K562 (cell line): ENCODE measurements at regions not wholly inside any gene's neighbourhood (a gene's known extent, or its start where the extent isn't known, plus 50 kb on each side); places are given as distances from the start of the nearest gene placed in this dataset.
"Not testable (repeated sequence)": the region's sequence is repeated elsewhere in the genome, so short reads cannot be mapped to it uniquely, and the experiment has no call there.

ENCODE experiments used
- ATAC-seq: fragments of 200-7000 bp; cut with Tn5 transposase; 3 replicates; pipeline ENCODE4 v1.9.1; 2020; ENCODE audit warnings: moderate library complexity
- BruUV-seq: library from RNA; stranded (reverse); fragments of 400-500 nt; replicated peaks from 2 replicates; lab custom pipeline; 2021; lab: Mats Ljungman, UMichigan
- CTCF ChIA-PET: fragments of 300-600 bp; formaldehyde crosslinking; extraction: SDS; loops from one replicate; lab custom pipeline; 2021; ENCODE audit warnings: low intra/inter-chr PET ratio; lab: Yijun Ruan, JAX
- POLR2A ChIA-PET: fragments of 300-600, 350-650 bp; sonication (Branson Sonifier 250); formaldehyde crosslinking; extraction: SDS; loops from one replicate; lab custom pipeline; 2021; ENCODE audit warnings: antibody characterized with exemption, inconsistent platforms; lab: Yijun Ruan, JAX
- DNase-seq, 4 experiments: peaks; one replicate each; pipeline versions ENCODE4 v3.0.0 to v3.0.0-alpha.2; 2011 to 2018; ENCODE audit warnings: low spot score in 3 of 4, mixed read lengths in 3 of 4; ENCODE audit errors: extremely low read depth in 1 of 4
- FAIRE-seq: peaks from 2 replicates; lab custom pipeline; 2011; peaks lifted over from hg19 to GRCh38; lab: Jason Lieb, UNC
- H2AFZ ChIP-seq: 2 replicates; pipeline ENCODE4 v1.6.0; 2011; ENCODE audit warnings: low read depth, low read length, control low read depth, inconsistent platforms
- H3K27ac ChIP-seq: fragments of 200-600 bp; 3 replicates; pipeline ENCODE4 v1.8.0; 2011; ENCODE audit warnings: low read depth, mild to moderate bottlenecking, control low read depth, inconsistent platforms, low read length, moderate library complexity, mixed read lengths; ENCODE audit errors: extremely low read depth
- H3K27me3 ChIP-seq, 2 experiments: fragments of 300-600 bp in 1 of 2; 2 replicates in 1 of 2; 3 replicates in 1 of 2; pipeline versions ENCODE4 v1.6.0 to v1.8.0; 2011; ENCODE audit warnings: inconsistent platforms in 2 of 2, low read length in 2 of 2, mild to moderate bottlenecking in 1 of 2, mixed read lengths in 1 of 2, moderate library complexity in 1 of 2; ENCODE audit not compliant: control insufficient read depth in 2 of 2, insufficient read depth in 2 of 2
- H3K36me3 ChIP-seq: fragments of 300-600 bp; 3 replicates; pipeline ENCODE4 v1.8.0; 2011; ENCODE audit warnings: mild to moderate bottlenecking, low read length, inconsistent platforms; ENCODE audit not compliant: control insufficient read depth, insufficient read depth
- H3K4me1 ChIP-seq, 2 experiments: fragments of 200-600 bp in 1 of 2; replicated peaks in 1 of 2; 2 replicates in 1 of 2; 3 replicates in 1 of 2; pipeline versions ENCODE4 v1.5.1 to v1.8.0; 2011; ENCODE audit warnings: inconsistent platforms in 2 of 2, low read length in 2 of 2, mild to moderate bottlenecking in 1 of 2, mixed read lengths in 1 of 2, moderate library complexity in 1 of 2; ENCODE audit not compliant: control insufficient read depth in 2 of 2, insufficient read depth in 2 of 2
- H3K4me2 ChIP-seq: 2 replicates; pipeline ENCODE4 v1.6.1; 2011; ENCODE audit warnings: low read length, control low read depth, inconsistent platforms, mixed read lengths; ENCODE audit not compliant: insufficient read depth
- H3K4me3 ChIP-seq: fragments of 200-600 bp; sonication (generic), shearing (Covaris generic); 2 replicates; pipeline ENCODE4 v1.5.1; 2016; ENCODE audit warnings: control low read depth, inconsistent platforms
- H3K79me2 ChIP-seq: fragments of 200-600 bp; 3 replicates; pipeline ENCODE4 v1.8.0; 2011; ENCODE audit warnings: low read length, inconsistent platforms; ENCODE audit not compliant: control insufficient read depth, insufficient read depth
- H3K9ac ChIP-seq, 2 experiments: 2 replicates each; pipeline versions ENCODE4 v1.6.0 to v1.6.1; 2011; ENCODE audit warnings: low read depth in 2 of 2, low read length in 2 of 2, control low read depth in 1 of 2, inconsistent platforms in 1 of 2, mild to moderate bottlenecking in 1 of 2, mixed read lengths in 1 of 2; ENCODE audit not compliant: insufficient read depth in 1 of 2
- H3K9me1 ChIP-seq: one replicate; pipeline ENCODE4 v1.6.0; 2011; ENCODE audit warnings: inconsistent platforms, mild to moderate bottlenecking, low read length, moderate library complexity; ENCODE audit not compliant: control insufficient read depth, insufficient read depth
- H3K9me3 ChIP-seq: replicated peaks from 2 replicates; pipeline ENCODE4 v1.5.1; 2011; ENCODE audit warnings: low read depth, low read length, inconsistent platforms; ENCODE audit not compliant: control insufficient read depth, insufficient read depth
- H4K20me1 ChIP-seq: replicated peaks from 2 replicates; pipeline ENCODE4 v1.6.1; 2011; ENCODE audit warnings: low read length, inconsistent platforms, mixed read lengths; ENCODE audit not compliant: control insufficient read depth, insufficient read depth
- ELF1 ChIP-seq: fragments of 200-800 bp; sonication (Bioruptor generic); IDR thresholded peaks from 2 replicates; pipeline ENCODE4 v1.6.1; 2016; ENCODE audit warnings: missing genetic modification characterization, missing compliant biosample characterization
- ETV1 ChIP-seq: fragments of 450-650 bp; conservative IDR thresholded peaks from 2 replicates; pipeline ENCODE4 v1.6.1; 2016; ENCODE audit warnings: missing genetic modification characterization, control low read depth, low read depth, missing compliant biosample characterization
- ETV5 ChIP-seq: sonication (generic); formaldehyde crosslinking; IDR thresholded peaks from 2 replicates; pipeline ENCODE4 v1.4.0; 2020; ENCODE audit warnings: low read depth, mild to moderate bottlenecking, missing genetic modification reagents
- SMAD1 ChIP-seq: fragments of 150-350 bp; IDR thresholded peaks from 2 replicates; pipeline ENCODE4 v1.6.1; 2014; ENCODE audit warnings: low read length, low read depth; ENCODE audit not compliant: partially characterized antibody
- SPI1 ChIP-seq: IDR thresholded peaks from 2 replicates; pipeline ENCODE4 v1.6.1; 2011; ENCODE audit warnings: low read depth, low read length, control low read depth, borderline replicate concordance
- TCFL5 ChIP-seq: fragments of 250-450 bp; sonication (Bioruptor Pico); conservative IDR thresholded peaks from 2 replicates; pipeline ENCODE4 v1.6.1; 2021; ENCODE audit warnings: mild to moderate bottlenecking, moderate library complexity, matching md5 sums
- ZKSCAN3 ChIP-seq: fragments of 250-450 bp; sonication (Bioruptor Pico); IDR thresholded peaks from 2 replicates; pipeline ENCODE4 v1.4.0; 2020
- ZNF184 ChIP-seq: sonication (generic); formaldehyde crosslinking; IDR thresholded peaks from 2 replicates; pipeline ENCODE4 v1.5.0; 2020; ENCODE audit warnings: missing genetic modification reagents
- WGBS: fragments of 100-300 bp; shearing (Covaris generic); methylation state at CpG from one replicate; pipeline ENCODE4 v1.1.6; 2016; ENCODE audit warnings: low coverage, mixed read lengths; ENCODE audit not compliant: insufficient coverage; ENCODE audit errors: missing lambda C conversion rate; 5-methylcytosine and 5-hydroxymethylcytosine counted together
- in situ Hi-C: fragments of 300-500 bp; cut with MboI; formaldehyde crosslinking; loops from 4 replicates; pipeline ENCODE4 v1.15.0; 2018; ENCODE audit warnings: inconsistent platforms, mixed read lengths
- intact Hi-C: fragments of 100-400 bp; cut with micrococcal nuclease; formaldehyde crosslinking; loops from 2 replicates; pipeline ENCODE4 v1.14.2; 2022

DNA sequence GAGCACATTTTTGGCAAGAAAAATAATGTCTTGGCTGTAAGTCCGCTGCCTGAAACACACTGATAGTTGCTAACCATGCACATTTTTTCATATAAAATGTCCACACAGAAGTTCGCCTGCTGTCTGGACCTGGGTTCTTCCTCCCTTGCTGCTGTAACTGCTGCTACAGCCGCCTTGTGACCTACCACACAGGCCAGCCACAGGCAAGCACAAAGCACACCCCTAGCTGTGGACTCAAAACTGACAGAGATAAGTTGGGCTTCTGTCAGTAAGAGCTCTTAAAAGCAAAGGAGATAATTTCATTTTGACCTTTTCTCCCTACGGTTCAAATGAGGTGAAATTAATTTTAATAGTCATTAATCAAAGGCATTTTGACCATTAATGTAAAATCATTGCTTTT, 354.7 kb downstream of the OTUD1 start (continued):
- TF ChIP-seq ELF1 (tag): no peak
- TF ChIP-seq, all 486 proteins: peak for 0

DNA sequence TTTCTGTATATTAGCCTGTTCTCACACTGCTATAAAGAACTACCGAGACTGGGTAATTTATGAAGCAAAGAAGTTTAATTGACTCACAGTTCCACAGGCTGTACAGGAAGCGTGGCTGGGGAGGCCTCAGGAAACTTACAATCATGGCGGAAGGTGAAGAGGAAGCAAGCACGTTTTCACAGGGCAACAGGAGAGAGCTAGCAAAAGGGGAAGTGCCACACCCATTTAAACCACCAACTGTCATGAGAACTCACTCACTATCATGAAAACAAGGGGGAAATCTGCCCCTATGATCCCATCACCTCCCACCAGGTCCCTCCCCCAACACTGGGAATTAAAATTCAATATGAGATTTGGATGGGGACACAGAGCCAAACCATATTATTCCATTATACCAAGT, 358.6 kb downstream of the OTUD1 start:
- H3K36me3 ChIP-seq, H3K4me1 ChIP-seq, H3K9ac ChIP-seq, H4K20me1 ChIP-seq, H3K4me2 ChIP-seq, intact Hi-C loops, in situ Hi-C loops, CTCF ChIA-PET, DNase-seq, H3K79me2 ChIP-seq, H3K27me3 ChIP-seq, ATAC-seq, H3K4me3 ChIP-seq, FAIRE-seq, BruUV-seq, H3K27ac ChIP-seq, H3K9me1 ChIP-seq, H2AFZ ChIP-seq, H3K9me3 ChIP-seq: not testable (repeated sequence)
- POLR2A ChIA-PET: interaction anchor here (0.6 kb wide), 1 partner anchor 1803 kb away, joined by 3 read pairs; no protein-coding TSS in a partner anchor
- TF ChIP-seq SPI1: peak; percentile 58
- WGBS: 2% methylated on average over 4 of the region's 4 CpGs

DNA sequence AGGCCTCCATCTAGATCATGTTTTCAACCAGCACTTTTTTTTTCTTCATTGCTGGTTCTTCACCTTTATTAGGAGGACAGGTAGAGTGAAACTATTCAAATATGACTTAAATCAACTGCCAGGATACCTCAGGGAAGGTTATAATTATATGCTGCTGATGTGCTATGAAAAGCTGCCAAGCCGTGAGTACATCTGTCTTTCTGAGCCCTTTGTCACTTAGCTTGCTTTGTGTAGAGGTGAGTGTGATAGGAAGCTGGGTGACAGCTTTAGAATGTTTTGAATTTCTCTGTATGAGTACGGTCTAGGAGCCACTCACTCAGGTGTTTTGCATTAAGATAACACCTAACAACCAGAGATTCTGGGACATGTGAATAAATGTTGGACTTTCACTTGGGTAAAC, 365.2 kb downstream of the OTUD1 start:
- H4K20me1 ChIP-seq: no peaks in the 10 kb centered on the region
- H3K79me2 ChIP-seq: no peaks in the 10 kb centered on the region
- no peaks in the 10 kb centered on the region for H3K9me3 ChIP-seq
- H3K27me3 ChIP-seq: no peaks in the 10 kb centered on the region
- no peaks in the 10 kb centered on the region for H3K9me1 ChIP-seq
- H2AFZ ChIP-seq: no peak overlapping the region
- ATAC-seq (no peak), DNase-seq (no peak), FAIRE-seq (no peak)
- intact Hi-C loops (no loop called here), in situ Hi-C loops (no loop called here)
- no peak overlapping the region for H3K27ac ChIP-seq
- POLR2A ChIA-PET: no interaction called here
- CTCF ChIA-PET: no interaction called here
- no peak overlapping the region for H3K4me2 ChIP-seq
- H3K4me1 ChIP-seq: no peaks in the 10 kb centered on the region
- no peak overlapping the region for H3K4me3 ChIP-seq
- H3K36me3 ChIP-seq: no peaks in the 10 kb centered on the region
- 0% methylated on average over 2 of the region's 2 CpGs for WGBS
- no TSS peak for BruUV-seq
- H3K9ac ChIP-seq: no peak overlapping the region
- no peak for TF ChIP-seq ETV5 (CRISPR knock-in tag)
- no peak for TF ChIP-seq SMAD1
- TF ChIP-seq ETV1 (tag): no peak
- TF ChIP-seq ZKSCAN3: no peak
- TF ChIP-seq TCFL5 (CRISPR knock-in tag): no peak
- no peak for TF ChIP-seq ZNF184 (CRISPR knock-in tag)
